GM13977 (cell line): ENCODE measurements at regions not wholly inside any gene's neighbourhood (a gene's known extent, or its start where the extent isn't known, plus 50 kb on each side); places are given as distances from the start of the nearest gene placed in this dataset.

Source experiments
- DNase-seq: peaks from one replicate; pipeline ENCODE4 v3.0.0; 2012; ENCODE audit warnings: low spot score
- CTCF ChIP-seq: IDR thresholded peaks from 2 replicates; pipeline ENCODE4 v1.5.1; 2012; ENCODE audit warnings: mild to moderate bottlenecking, control low read depth; ENCODE audit not compliant: insufficient read depth; ENCODE audit errors: extremely low read depth, missing control alignments
- in situ Hi-C: fragments of 300-500 bp; cut with MboI; formaldehyde crosslinking; loops from one replicate; pipeline ENCODE4 v1.12.0; 2022; ENCODE audit warnings: low sequenced_read_pairs, low pct_unique_long_range_greater_than_20kb, mixed read lengths, inconsistent platforms; ENCODE audit not compliant: unreplicated experiment

GRCh38 chr2:39609917-39610316, 55.8 kb upstream of the TMEM178A start:
- no peak for DNase-seq
- TF ChIP-seq CTCF, result no peak
- in situ Hi-C loops, result no loop called here

- DNase-seq, result no peak
- no peak for TF ChIP-seq CTCF
- in situ Hi-C loops, result no loop called here
Measured at GRCh38 chr2:39615675-39616074, 50.0 kb upstream of the TMEM178A start.
